ENCODE measurements at regions not wholly inside any gene's neighbourhood (a gene's known extent, or its start where the extent isn't known, plus 50 kb on each side); places are given as distances from the start of the nearest gene placed in this dataset.

- H3K14ac ChIP-seq (ENCODE audit: low read length) = no peak overlapping the region
- H4K91ac ChIP-seq (ENCODE audit: low read depth, low read length) = no peak overlapping the region
- no peak overlapping the region for H4K12ac ChIP-seq (ENCODE audit: low read depth, low read length)
- no peaks in the 10 kb centered on the region for H3K4me1 ChIP-seq (ENCODE audit: control insufficient read depth in 1 of 2, insufficient read depth in 2 of 2, low read length in 2 of 2)
- H2BK120ac ChIP-seq (ENCODE audit: insufficient read depth, low read length, poor library complexity) = no peak overlapping the region
- H3K36me3 ChIP-seq (ENCODE audit: control insufficient read depth in 1 of 2, insufficient read depth in 2 of 2, low read length in 2 of 2) = peaks cover 0 to 2% of the 10 kb centered on the region in 2 experiments
- no peaks in the 10 kb centered on the region for H3K9me3 ChIP-seq (ENCODE audit: insufficient read depth, low read depth, low read length)
- no peak overlapping the region for H2BK5ac ChIP-seq (ENCODE audit: low read depth, low read length, poor library complexity)
- H3K79me2 ChIP-seq (ENCODE audit: control insufficient read depth, insufficient read depth, low read length, poor library complexity) = no peaks in the 10 kb centered on the region
- H3K27ac ChIP-seq (ENCODE audit: low read depth, low read length) = no peak overlapping the region
- no peak overlapping the region for H2AK5ac ChIP-seq (ENCODE audit: low read length)
- no peak overlapping the region for H3K23ac ChIP-seq (ENCODE audit: low read length)
- H3K27me3 ChIP-seq (ENCODE audit: insufficient read depth, low read length) = no peaks in the 10 kb centered on the region
- H2AFZ ChIP-seq (ENCODE audit: insufficient read depth, low read length, poor library complexity) = no peak overlapping the region
- H3K4ac ChIP-seq (ENCODE audit: low read depth, low read length) = no peak overlapping the region
- no peak overlapping the region for H3K4me3 ChIP-seq (ENCODE audit: low read depth, low read length)
- no peaks in the 10 kb centered on the region for H3K79me1 ChIP-seq (ENCODE audit: low read length)
- H3K4me2 ChIP-seq (ENCODE audit: low read length) = no peak overlapping the region
- WGBS (ENCODE audit: extremely low coverage, insufficient coverage, insufficient read length) = no CpG with 5 or more reads among the region's 7 CpGs
- no peak overlapping the region for H2BK12ac ChIP-seq (ENCODE audit: low read length)
- no peak overlapping the region for H3K9ac ChIP-seq (ENCODE audit: low read length)
- DNase-seq = no peak
- no peak overlapping the region for H4K8ac ChIP-seq (ENCODE audit: low read depth, low read length)
- no peak overlapping the region for H3K18ac ChIP-seq (ENCODE audit: low read length)
Measured at GRCh38 chr10:80952436-80952835, 414.7 kb downstream of the SH2D4B start.

DNA sequence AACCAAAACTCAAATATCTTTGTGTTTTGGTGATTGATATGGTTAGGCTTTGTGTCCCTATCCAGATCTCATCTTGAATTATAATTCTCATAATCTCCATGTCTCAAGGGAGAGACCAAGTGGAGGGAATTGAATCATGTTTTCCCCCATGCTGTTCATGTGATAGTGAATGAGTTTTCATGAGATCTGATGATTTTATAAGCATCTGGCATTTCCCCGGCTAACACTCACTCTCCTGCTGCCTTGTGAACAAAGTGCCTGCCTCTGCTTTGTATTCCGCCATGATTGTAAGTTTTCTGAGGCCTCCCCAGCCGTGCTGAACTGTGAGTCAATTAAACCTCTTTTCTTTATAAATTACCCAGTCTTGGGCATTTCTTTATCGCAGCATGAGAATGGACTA is 419.5 kb downstream of the SH2D4B start:
- Histone ChIP-seq H3K79me2 (ENCODE audit: control insufficient read depth, insufficient read depth, low read length, poor library complexity) (no peaks in the 10 kb centered on the region), H2AFZ (ENCODE audit: insufficient read depth, low read length, poor library complexity) (no peak overlapping the region), H2BK120ac (ENCODE audit: insufficient read depth, low read length, poor library complexity) (no peak overlapping the region), H3K4me2 (ENCODE audit: low read length) (no peak overlapping the region), H3K4me1 (ENCODE audit: control insufficient read depth in 1 of 2, insufficient read depth in 2 of 2, low read length in 2 of 2) (no peaks in the 10 kb centered on the region), H3K9me3 (ENCODE audit: insufficient read depth, low read depth, low read length) (no peaks in the 10 kb centered on the region), H3K18ac (ENCODE audit: low read length) (no peak overlapping the region), H3K14ac (ENCODE audit: low read length) (no peak overlapping the region), H3K9ac (ENCODE audit: low read length) (no peak overlapping the region), H3K4ac (ENCODE audit: low read depth, low read length) (no peak overlapping the region), H3K23ac (ENCODE audit: low read length) (no peak overlapping the region), H3K36me3 (ENCODE audit: control insufficient read depth in 1 of 2, insufficient read depth in 2 of 2, low read length in 2 of 2) (peaks cover 0 to 2% of the 10 kb centered on the region in 2 experiments), H3K27ac (ENCODE audit: low read depth, low read length) (no peak overlapping the region), H4K12ac (ENCODE audit: low read depth, low read length) (no peak overlapping the region), H2AK5ac (ENCODE audit: low read length) (no peak overlapping the region), H2BK12ac (ENCODE audit: low read length) (no peak overlapping the region), H3K27me3 (ENCODE audit: insufficient read depth, low read length) (no peaks in the 10 kb centered on the region), H4K8ac (ENCODE audit: low read depth, low read length) (no peak overlapping the region), H4K91ac (ENCODE audit: low read depth, low read length) (no peak overlapping the region), H2BK5ac (ENCODE audit: low read depth, low read length, poor library complexity) (no peak overlapping the region), H3K79me1 (ENCODE audit: low read length) (no peaks in the 10 kb centered on the region), H3K4me3 (ENCODE audit: low read depth, low read length) (no peak overlapping the region)
- WGBS (ENCODE audit: extremely low coverage, insufficient coverage, insufficient read length) = no CpG with 5 or more reads among the region's 4 CpGs
- no peak for DNase-seq

GRCh38 chr10:80964179-80964578 is 426.5 kb downstream of the SH2D4B start:
- Histone ChIP-seq H2BK5ac (ENCODE audit: low read depth, low read length, poor library complexity) (no peak overlapping the region), H3K27me3 (ENCODE audit: insufficient read depth, low read length) (no peaks in the 10 kb centered on the region), H2AK5ac (ENCODE audit: low read length) (no peak overlapping the region), H4K8ac (ENCODE audit: low read depth, low read length) (no peak overlapping the region), H3K18ac (ENCODE audit: low read length) (no peak overlapping the region), H3K9ac (ENCODE audit: low read length) (no peak overlapping the region), H3K4me1 (ENCODE audit: control insufficient read depth in 1 of 2, insufficient read depth in 2 of 2, low read length in 2 of 2) (peaks cover 9% of the 10 kb centered on the region in 2 experiments), H2BK120ac (ENCODE audit: insufficient read depth, low read length, poor library complexity) (no peak overlapping the region), H3K23ac (ENCODE audit: low read length) (no peak overlapping the region), H4K12ac (ENCODE audit: low read depth, low read length) (no peak overlapping the region), H3K4ac (ENCODE audit: low read depth, low read length) (no peak overlapping the region), H4K91ac (ENCODE audit: low read depth, low read length) (no peak overlapping the region), H3K4me2 (ENCODE audit: low read length) (peak overlapping the region; percentile 50), H3K14ac (ENCODE audit: low read length) (no peak overlapping the region), H3K4me3 (ENCODE audit: low read depth, low read length) (no peak overlapping the region), H3K36me3 (ENCODE audit: control insufficient read depth in 1 of 2, insufficient read depth in 2 of 2, low read length in 2 of 2) (no peaks in the 10 kb centered on the region), H3K27ac (ENCODE audit: low read depth, low read length) (peak overlapping the region; percentile 67), H3K9me3 (ENCODE audit: insufficient read depth, low read depth, low read length) (no peaks in the 10 kb centered on the region), H3K79me1 (ENCODE audit: low read length) (peaks cover 7% of the 10 kb centered on the region), H2AFZ (ENCODE audit: insufficient read depth, low read length, poor library complexity) (no peak overlapping the region), H3K79me2 (ENCODE audit: control insufficient read depth, insufficient read depth, low read length, poor library complexity) (no peaks in the 10 kb centered on the region), H2BK12ac (ENCODE audit: low read length) (no peak overlapping the region)
- no CpG with 5 or more reads among the region's 2 CpGs for WGBS (ENCODE audit: extremely low coverage, insufficient coverage, insufficient read length)
- DNase-seq = no peak

DNA sequence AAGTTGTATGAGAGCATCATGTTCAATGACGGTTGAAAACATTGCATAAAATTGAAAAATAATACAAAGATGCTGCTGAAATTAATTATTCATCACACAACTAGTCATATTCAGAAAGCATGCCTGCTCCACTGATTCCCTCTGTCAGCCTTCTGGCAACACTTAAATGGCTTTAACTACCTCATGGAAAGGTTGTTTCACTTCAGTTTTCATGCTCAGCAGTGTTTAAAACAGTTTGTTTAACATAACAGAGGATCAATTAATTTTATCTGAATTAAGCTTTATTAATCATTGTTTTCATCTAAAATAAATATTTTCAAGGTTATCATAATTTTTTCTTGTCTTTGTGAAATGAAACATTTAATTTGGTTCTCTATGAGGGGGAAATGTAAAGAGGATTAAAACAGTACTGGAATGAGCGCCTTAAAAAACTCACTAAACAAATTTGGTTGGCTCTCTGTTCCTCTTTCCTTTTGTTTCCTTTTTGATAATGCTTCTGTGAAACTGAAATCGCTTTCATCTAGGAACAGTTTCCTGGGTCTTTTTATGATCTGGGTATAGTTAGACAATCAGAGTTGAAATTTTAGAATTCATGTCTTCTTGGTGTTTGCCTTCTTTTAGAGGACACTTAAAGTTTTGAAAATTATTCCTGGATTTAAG is 427.4 kb downstream of the SH2D4B start:
- Histone ChIP-seq H2BK120ac (ENCODE audit: insufficient read depth, low read length, poor library complexity) (no peak overlapping the region), H3K4me2 (ENCODE audit: low read length) (no peak overlapping the region), H3K14ac (ENCODE audit: low read length) (no peak overlapping the region), H3K4ac (ENCODE audit: low read depth, low read length) (no peak overlapping the region), H3K27ac (ENCODE audit: low read depth, low read length) (peak overlapping the region; percentile 54), H3K4me1 (ENCODE audit: control insufficient read depth in 1 of 2, insufficient read depth in 2 of 2, low read length in 2 of 2) (peaks cover 9% of the 10 kb centered on the region in 2 experiments), H3K79me2 (ENCODE audit: control insufficient read depth, insufficient read depth, low read length, poor library complexity) (no peaks in the 10 kb centered on the region), H3K18ac (ENCODE audit: low read length) (no peak overlapping the region), H2BK5ac (ENCODE audit: low read depth, low read length, poor library complexity) (no peak overlapping the region), H4K91ac (ENCODE audit: low read depth, low read length) (no peak overlapping the region), H4K8ac (ENCODE audit: low read depth, low read length) (no peak overlapping the region), H2BK12ac (ENCODE audit: low read length) (no peak overlapping the region), H3K27me3 (ENCODE audit: insufficient read depth, low read length) (no peaks in the 10 kb centered on the region), H2AFZ (ENCODE audit: insufficient read depth, low read length, poor library complexity) (no peak overlapping the region), H3K9me3 (ENCODE audit: insufficient read depth, low read depth, low read length) (no peaks in the 10 kb centered on the region), H3K36me3 (ENCODE audit: control insufficient read depth in 1 of 2, insufficient read depth in 2 of 2, low read length in 2 of 2) (no peaks in the 10 kb centered on the region), H4K12ac (ENCODE audit: low read depth, low read length) (no peak overlapping the region), H3K79me1 (ENCODE audit: low read length) (peaks cover 7% of the 10 kb centered on the region), H3K9ac (ENCODE audit: low read length) (no peak overlapping the region), H3K23ac (ENCODE audit: low read length) (no peak overlapping the region), H3K4me3 (ENCODE audit: low read depth, low read length) (no peak overlapping the region), H2AK5ac (ENCODE audit: low read length) (no peak overlapping the region)
- no CpG with 5 or more reads among the region's 3 CpGs for WGBS (ENCODE audit: extremely low coverage, insufficient coverage, insufficient read length)
- DNase-seq = no peak

Measured in trophoblast cell (in vitro differentiated cells and primary cell).